ENCODE measurements at regions not wholly inside any gene's neighbourhood (a gene's known extent, or its start where the extent isn't known, plus 50 kb on each side); places are given as distances from the start of the nearest gene placed in this dataset.

DNA sequence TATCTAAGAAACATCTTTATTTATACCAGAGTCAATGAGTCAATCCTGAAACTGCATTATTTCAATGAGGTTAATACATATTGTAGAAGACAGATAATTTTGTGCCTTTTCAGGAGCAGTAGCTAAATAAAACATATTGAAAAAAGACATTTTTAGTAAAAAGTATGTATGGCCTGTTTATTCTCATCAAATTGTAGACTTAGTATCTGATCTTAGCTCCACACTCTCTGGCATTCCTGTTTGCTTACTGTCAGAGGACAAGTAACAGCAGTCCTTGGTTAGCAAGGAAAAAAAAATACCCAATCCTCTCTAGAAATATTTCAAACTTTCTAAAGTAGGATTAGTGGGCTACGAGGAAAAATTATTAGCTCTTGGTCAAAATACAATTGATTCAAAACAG is 50.5 kb upstream of the GUCY1A1 start:
- DNase-seq, result no peak

- DNase-seq, result peak in 1 of 2 donors; percentile 51
Observed at GRCh38 chr4:155615081-155615887, 51.4 kb upstream of the GUCY1A1 start.

GRCh38 chr4:155614111-155614762 is 52.4 kb upstream of the GUCY1A1 start:
- DNase-seq, result no peak

GRCh38 chr4:155612074-155612473 is 54.6 kb upstream of the GUCY1A1 start:
- no peak for DNase-seq

DNA sequence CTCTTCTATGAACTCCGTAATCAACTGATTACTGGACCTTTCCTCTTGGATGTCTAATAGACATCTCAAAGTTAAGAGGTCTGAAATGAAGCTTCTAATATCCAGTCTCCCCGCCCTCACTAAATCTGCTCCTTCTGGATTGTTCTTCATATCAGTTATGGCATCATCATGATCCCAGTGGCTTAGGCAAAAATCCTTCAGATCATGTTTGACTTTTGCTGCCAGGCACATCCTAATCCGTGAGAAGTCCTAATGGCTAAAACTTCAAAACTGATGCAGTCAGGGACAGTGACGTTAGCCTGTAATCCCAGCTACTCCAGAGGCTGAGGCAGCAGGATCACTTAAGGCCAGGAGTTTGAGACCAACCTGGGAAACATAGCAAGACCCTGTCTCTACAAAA is 55.1 kb upstream of the GUCY1A1 start:
- no peak for DNase-seq

GRCh38 chr4:155610143-155610542 is 56.5 kb upstream of the GUCY1A1 start:
- no peak for DNase-seq

- DNase-seq, result no peak
Observed at GRCh38 chr4:155609455-155610059, 57.1 kb upstream of the GUCY1A1 start.

DNA sequence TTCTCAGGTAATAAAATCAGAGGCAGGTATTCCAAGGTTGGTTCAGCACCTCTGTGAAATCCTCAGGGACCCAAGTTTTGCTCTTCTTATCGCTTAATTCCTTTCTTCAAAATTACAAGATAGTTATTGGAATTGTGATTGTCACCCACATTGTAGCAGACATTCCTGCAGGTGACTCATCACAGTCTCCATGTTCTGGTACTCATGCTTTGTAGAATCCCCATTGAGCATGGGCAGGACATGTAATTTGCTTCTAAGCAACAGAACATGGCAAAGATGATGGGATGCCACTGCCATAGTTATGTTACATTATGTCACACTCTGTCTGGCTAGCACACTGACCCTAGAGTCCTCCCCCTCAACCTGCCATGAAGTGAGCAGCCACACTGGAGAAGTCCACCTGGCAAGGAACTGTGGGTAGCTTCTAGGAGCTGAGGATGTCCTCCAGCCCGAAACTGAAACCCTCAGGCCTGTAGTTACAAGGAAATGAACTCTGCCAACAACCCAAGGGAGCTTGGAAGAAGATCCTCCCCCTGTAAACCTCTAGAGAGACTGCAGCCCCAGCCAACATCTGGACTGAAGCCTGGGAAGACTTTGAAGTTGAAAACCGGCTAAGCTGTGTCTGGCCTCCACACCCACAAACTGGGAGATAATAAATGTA is 58.3 kb upstream of the GUCY1A1 start:
- no peak for DNase-seq

- DNase-seq, result no peak
Observed at GRCh38 chr4:155607481-155607880, 59.2 kb upstream of the GUCY1A1 start.

- DNase-seq, result no peak
Observed at GRCh38 chr4:155604718-155605626, 61.7 kb upstream of the GUCY1A1 start.

DNA sequence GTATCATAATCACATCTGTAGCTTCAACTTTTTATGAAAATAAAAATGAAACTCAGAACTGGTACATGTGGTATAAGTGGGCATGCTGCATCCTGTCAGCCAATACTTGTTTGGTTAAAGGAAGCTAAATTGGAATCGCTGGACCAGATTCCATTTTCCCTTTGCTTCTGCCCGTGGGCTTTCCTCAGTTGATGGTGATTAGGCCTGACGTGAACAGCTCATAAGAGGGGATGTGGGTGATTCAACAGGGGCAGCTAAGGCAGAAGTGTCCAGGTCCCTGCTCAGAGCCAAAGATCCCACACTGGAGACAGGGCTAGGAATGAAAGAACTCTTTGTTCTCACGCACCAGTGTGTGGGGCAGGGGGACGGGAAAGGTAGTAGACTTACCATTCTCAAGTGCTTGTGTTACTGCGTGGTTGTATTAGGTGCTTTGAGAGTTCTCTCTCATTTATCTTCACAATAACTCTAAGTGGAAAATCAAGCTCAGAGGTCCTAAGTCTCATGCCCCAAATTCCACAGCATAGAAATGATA is 63.2 kb upstream of the GUCY1A1 start:
- DNase-seq, result no peak

DNA sequence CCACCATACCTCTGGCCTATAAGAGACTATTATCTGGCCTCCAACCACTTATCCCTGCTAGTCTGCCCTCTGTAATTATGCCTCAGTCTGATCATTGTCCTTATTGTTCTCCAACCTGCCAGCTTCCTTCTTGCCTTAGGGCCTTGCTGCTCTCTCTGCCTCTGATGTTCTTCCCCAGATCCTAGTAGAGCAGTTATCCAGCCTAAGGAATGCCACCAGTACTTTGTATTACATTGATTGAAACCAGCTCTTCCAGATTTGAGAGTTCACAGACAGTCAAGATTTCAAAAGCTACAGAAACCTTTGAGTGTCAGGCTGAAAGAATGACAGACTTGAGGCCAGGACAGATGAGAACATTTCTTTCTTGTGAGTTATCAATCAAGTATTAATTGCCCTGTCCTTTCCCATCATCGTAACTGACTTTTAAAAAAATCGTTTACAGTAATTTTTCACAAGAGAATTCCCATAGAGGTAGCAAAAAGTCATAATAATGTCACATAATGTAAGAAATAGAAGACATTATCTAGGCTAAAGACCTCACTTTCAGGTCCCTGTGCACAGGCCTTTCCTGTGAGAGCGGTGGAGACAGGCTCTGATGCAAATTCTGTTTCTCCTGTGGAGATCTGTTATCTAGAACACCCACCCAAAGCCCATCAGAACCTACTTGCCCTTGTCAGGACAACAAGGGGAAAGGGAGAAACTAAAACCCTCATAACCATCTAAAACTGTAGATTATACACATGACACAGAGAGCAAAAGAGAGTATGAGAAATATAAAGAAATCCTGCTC is 64.1 kb upstream of the GUCY1A1 start:
- DNase-seq, result no peak

DNA sequence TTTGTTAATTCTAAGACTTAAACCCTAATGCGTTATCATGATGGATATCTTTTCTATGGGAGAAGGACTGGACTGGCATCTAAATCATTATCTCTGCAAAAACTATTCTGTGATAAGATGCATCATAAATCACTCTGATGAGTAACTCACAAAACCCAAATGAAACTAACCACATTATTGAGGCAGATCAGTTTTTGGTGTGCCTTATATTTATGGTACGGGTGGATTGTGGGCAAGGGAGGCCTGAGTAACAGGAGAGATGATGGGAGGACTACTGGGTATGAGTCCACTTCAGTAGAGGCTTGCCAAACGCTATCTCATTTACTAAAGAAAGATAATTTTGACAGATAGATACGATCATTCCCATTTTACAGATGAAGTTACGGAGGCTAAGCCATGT is 66.4 kb upstream of the GUCY1A1 start:
- DNase-seq, result no peak

DNA sequence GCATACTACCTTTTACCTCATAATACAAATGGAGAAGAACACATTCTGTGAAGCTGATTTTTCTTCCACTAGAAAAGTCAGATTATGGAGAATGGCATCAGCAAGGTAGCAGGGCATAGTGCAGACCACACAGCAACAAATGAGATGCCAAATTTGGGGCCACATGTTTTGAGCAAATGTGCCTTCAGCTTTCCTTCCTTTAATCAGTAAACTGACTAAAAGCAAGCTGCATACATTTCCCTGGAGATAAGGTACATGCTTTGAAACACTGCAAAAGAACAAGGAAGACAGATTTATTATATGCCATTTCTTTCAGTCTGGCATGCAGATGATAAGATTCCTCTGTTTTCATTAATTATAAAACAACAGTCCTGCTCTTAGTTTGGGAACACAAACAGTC is 67.1 kb upstream of the GUCY1A1 start:
- DNase-seq, result no peak

DNA sequence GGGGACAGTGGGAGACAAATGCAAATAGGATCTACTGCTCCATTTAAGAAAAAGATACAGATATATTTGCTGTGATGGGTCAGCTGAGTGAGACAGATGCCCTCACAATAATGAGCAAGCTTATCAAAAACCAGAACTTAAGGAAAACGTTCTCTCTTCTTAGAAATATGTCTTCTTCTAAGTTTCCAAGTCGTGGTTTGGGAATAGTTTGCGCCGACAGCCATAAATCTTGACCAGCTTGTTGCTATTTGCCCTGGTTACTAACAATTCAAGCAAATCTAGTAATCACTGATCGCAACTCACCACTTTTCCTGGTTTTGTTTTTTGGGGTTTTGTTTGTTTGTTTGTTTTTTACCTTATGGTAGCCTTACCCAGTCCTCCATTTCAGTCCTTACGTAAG is 67.6 kb upstream of the GUCY1A1 start:
- no peak for DNase-seq

DNA sequence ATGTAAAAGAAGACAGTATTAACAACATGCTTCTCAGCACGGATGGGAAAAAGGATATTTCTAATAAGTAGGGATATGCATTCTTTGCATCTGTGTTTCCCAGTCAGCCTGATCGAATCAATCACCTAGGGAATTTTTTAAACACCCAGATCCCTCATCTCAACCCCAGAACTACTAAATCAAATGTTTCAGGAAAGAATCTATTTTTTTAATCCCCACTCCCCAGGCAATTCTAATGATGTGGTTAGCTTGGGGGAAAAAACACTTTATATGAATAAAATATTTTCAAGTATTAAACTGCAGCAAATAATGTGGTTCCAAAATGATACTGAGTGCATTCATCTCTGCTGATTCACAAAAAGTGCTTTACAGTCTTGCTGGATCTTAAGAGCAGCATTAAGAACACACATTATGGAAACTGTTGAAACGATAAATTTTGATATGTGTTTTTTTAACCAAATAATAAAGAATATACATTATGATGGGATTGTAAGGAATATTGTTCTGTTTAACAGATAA is 68.7 kb upstream of the GUCY1A1 start:
- no peak for DNase-seq

DNA sequence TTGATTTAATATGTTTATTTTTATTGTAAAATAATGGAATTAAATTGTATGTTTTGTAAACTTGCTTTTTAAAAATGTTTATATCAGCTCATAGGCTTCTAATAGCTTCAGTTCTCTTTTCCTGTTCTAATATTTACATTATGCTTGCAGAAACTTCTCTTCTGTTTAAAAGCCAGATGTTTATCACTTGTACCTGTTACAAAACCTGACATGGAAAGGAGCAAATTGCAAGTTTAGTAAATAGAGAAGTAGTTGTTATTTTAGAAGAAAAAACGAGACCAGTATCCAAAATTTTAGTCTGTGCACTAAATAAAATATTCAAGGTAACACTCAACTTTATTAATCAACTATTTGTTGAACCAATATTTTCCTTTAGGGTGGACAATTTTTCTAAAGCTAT is 69.4 kb upstream of the GUCY1A1 start:
- DNase-seq, result no peak

DNA sequence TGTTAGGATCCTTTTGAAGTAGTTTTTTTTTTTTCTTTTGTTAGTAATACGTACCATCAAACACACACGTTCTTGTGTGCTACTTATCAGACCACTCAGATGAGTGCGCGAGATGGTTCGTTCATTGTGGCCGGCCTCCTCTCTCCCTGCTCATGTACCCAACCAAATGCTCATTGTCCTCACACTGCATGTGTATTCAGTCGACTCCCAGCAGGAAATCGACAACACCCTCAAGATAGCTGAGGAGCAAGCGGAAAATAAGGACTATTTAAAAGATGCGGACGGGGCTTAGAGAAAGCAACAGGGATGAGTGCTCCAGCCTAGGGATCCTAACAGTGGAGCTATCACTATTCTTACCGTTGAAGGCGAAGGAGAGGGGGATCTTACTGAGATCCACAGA is 72.9 kb upstream of the GUCY1A1 start:
- DNase-seq, result no peak

- no peak for DNase-seq
Observed at GRCh38 chr4:155592938-155593297, 73.7 kb upstream of the GUCY1A1 start.

DNA sequence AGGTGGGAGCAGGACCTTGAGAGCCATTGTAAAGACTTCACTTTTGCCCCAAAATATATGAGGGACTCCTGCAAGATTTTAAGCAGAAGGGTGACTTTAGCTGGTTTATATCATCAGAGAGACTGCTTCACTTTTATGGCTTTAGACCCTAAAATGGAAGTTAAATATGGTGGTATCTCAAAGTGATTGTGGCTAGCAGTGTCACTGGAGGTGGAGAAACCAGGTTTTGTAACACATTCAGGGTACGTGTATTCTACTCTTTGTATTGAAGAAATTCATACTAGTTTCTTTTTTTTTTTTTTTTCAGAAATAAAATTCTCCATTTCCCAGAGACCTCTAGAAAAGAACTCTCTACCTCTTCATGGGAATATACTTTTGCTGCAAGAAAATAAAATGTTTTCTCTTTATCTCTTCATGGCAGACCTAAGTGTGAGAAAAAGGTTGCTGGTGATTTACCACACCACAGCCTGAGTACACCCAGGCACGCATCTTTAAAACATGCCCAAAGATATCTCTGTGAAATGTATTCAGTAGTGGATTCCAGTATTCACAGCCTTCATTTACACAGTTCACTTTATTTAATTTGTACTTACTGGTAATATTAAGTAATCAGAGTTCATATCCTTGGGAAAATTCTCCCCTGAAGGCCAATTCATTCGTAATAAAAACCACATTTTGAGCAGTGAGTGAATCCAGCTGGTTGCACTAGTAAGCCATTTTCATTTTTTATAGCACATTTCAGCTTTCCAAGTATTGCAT is 74.3 kb upstream of the GUCY1A1 start:
- DNase-seq, result no peak

DNA sequence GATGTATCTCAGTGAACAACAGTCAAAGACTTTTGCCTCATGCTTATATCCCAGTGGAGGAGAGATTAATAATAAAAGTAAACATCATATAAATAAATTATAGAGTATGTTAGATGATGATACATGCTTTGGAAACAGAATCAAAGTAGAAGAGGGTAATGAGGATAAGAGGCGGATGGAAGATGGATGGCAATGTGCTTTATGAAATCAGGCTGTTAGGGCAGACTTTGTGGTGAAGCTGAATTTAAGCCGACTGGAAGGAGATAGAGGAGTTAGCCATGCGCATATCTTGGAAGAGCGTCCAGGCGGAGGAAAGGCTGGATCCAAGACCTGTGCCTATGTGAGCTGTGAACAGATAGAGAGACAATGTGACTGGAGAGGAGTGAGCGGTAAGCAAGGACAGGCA is 74.9 kb upstream of the GUCY1A1 start:
- no peak for DNase-seq

All from bone marrow (tissue), 2 donors.